ENCODE measurements at regions not wholly inside any gene's neighbourhood (a gene's known extent, or its start where the extent isn't known, plus 50 kb on each side); places are given as distances from the start of the nearest gene placed in this dataset.
"Not testable (repeated sequence)": the region's sequence is repeated elsewhere in the genome, so short reads cannot be mapped to it uniquely, and the experiment has no call there.

GRCh38 chr1:213605732-213606131 is 382.0 kb upstream of the PROX1 start:
- no peak for DNase-seq
- intact Hi-C loops (cut with micrococcal nuclease): no loop called here
- ATAC-seq: no peak

- ATAC-seq (peak; percentile 80), DNase-seq (peak; percentile 35)
- intact Hi-C loops (cut with micrococcal nuclease): no loop called here
Observed at GRCh38 chr1:213606252-213606820, 381.4 kb upstream of the PROX1 start.

GRCh38 chr1:213613549-213613948 is 374.2 kb upstream of the PROX1 start:
- ATAC-seq: no peak
- intact Hi-C loops (cut with micrococcal nuclease): no loop called here
- no peak for DNase-seq

- intact Hi-C loops (cut with micrococcal nuclease): no loop called here
- DNase-seq (no peak), ATAC-seq (no peak)
Observed at GRCh38 chr1:213615226-213615916, 372.4 kb upstream of the PROX1 start.

- no peak for ATAC-seq
- intact Hi-C loops (cut with micrococcal nuclease): no loop called here
- no peak for DNase-seq
Observed at GRCh38 chr1:213617133-213617532, 370.6 kb upstream of the PROX1 start.

- no peak for ATAC-seq
Observed at GRCh38 chr1:213618094-213618493, 369.7 kb upstream of the PROX1 start.

GRCh38 chr1:213619026-213619425 is 368.7 kb upstream of the PROX1 start:
- ATAC-seq: no peak
- no peak for DNase-seq
- intact Hi-C loops (cut with micrococcal nuclease): no loop called here

More at GRCh38 chr1:213618094-213618493, 369.7 kb upstream of the PROX1 start:
- intact Hi-C loops (cut with micrococcal nuclease): no loop called here
- DNase-seq: no peak

- ATAC-seq: no peak
- no peak for DNase-seq
- intact Hi-C loops (cut with micrococcal nuclease): no loop called here
Observed at GRCh38 chr1:213621077-213621476, 366.7 kb upstream of the PROX1 start.

GRCh38 chr1:213622365-213623063 is 365.3 kb upstream of the PROX1 start:
- intact Hi-C loops (cut with micrococcal nuclease): no loop called here
- no peak for ATAC-seq
- no peak for DNase-seq

GRCh38 chr1:213623064-213623581 is 364.6 kb upstream of the PROX1 start:
- DNase-seq: no peak
- intact Hi-C loops (cut with micrococcal nuclease): no loop called here
- ATAC-seq: no peak

- DNase-seq: no peak
- intact Hi-C loops (cut with micrococcal nuclease): no loop called here
- no peak for ATAC-seq
Observed at GRCh38 chr1:213623862-213624261, 363.9 kb upstream of the PROX1 start.

GRCh38 chr1:213636778-213637177 is 351.0 kb upstream of the PROX1 start:
- ATAC-seq; DNase-seq; intact Hi-C loops (cut with micrococcal nuclease): not testable (repeated sequence)

- ATAC-seq (no peak), DNase-seq (no peak)
- intact Hi-C loops (cut with micrococcal nuclease): no loop called here
Observed at GRCh38 chr1:213641312-213641711, 346.5 kb upstream of the PROX1 start.

- DNase-seq: no peak
- intact Hi-C loops (cut with micrococcal nuclease): no loop called here
- no peak for ATAC-seq
Observed at GRCh38 chr1:213643360-213643759, 344.4 kb upstream of the PROX1 start.

GRCh38 chr1:213647864-213648650 is 339.7 kb upstream of the PROX1 start:
- no peak for DNase-seq
- intact Hi-C loops (cut with micrococcal nuclease): no loop called here
- no peak for ATAC-seq

- intact Hi-C loops (cut with micrococcal nuclease): no loop called here
- DNase-seq (no peak), ATAC-seq (no peak)
Observed at GRCh38 chr1:213649373-213649772, 338.4 kb upstream of the PROX1 start.

- intact Hi-C loops (cut with micrococcal nuclease): no loop called here
- no peak for ATAC-seq
- no peak for DNase-seq
Observed at GRCh38 chr1:213650603-213651002, 337.2 kb upstream of the PROX1 start.

GRCh38 chr1:213651077-213651476 is 336.7 kb upstream of the PROX1 start:
- no peak for ATAC-seq
- intact Hi-C loops (cut with micrococcal nuclease): no loop called here
- no peak for DNase-seq

- no peak for DNase-seq
- intact Hi-C loops (cut with micrococcal nuclease): no loop called here
- ATAC-seq: no peak
Observed at GRCh38 chr1:213652109-213652508, 335.7 kb upstream of the PROX1 start.

- intact Hi-C loops (cut with micrococcal nuclease): no loop called here
- ATAC-seq (no peak), DNase-seq (no peak)
Observed at GRCh38 chr1:213656039-213656438, 331.7 kb upstream of the PROX1 start.

Measured in left ventricle myocardium superior (tissue), 1 donor.